ENCODE measurements at regions not wholly inside any gene's neighbourhood (a gene's known extent, or its start where the extent isn't known, plus 50 kb on each side); places are given as distances from the start of the nearest gene placed in this dataset.
A peak's percentile ranks its signal among the peaks of the same experiment; 100 is the strongest.

GRCh38 chr2:167900435-167901114 lies 346.8 kb downstream of the STK39 start:
- POLR2A ChIA-PET = no interaction called here
- no peaks in the 10 kb centered on the region for H3K36me3 Mint-ChIP-seq
- no peak overlapping the region for H3K4me3 Mint-ChIP-seq
- H3K4me1 Mint-ChIP-seq (ENCODE audit: low read depth) = no peaks in the 10 kb centered on the region
- no peaks in the 10 kb centered on the region for H3K9me3 Mint-ChIP-seq
- no peak overlapping the region for H3K27ac Mint-ChIP-seq
- DNase-seq = no peak
- peaks cover 2% of the 10 kb centered on the region for H3K27me3 Mint-ChIP-seq
- CTCF ChIA-PET = no interaction called here
- intact Hi-C loops (cut with micrococcal nuclease) = no loop called here

GRCh38 chr2:167898340-167898739 lies 349.1 kb downstream of the STK39 start:
- H3K27me3 Mint-ChIP-seq = peaks cover 3% of the 10 kb centered on the region
- no peaks in the 10 kb centered on the region for H3K4me1 Mint-ChIP-seq (ENCODE audit: low read depth)
- intact Hi-C loops (cut with micrococcal nuclease) = no loop called here
- CTCF ChIA-PET = interaction anchor here (0.6 kb wide), 1 partner anchor 994 kb away, joined by 3 read pairs; no protein-coding TSS in a partner anchor
- H3K4me3 Mint-ChIP-seq = no peak overlapping the region
- DNase-seq = no peak
- no peak overlapping the region for H3K27ac Mint-ChIP-seq
- POLR2A ChIA-PET = no interaction called here
- H3K36me3 Mint-ChIP-seq = no peaks in the 10 kb centered on the region
- no peaks in the 10 kb centered on the region for H3K9me3 Mint-ChIP-seq

- Mint-ChIP-seq H3K9me3 (peaks cover 10% of the 10 kb centered on the region), H3K27ac (no peak overlapping the region), H3K4me1 (ENCODE audit: low read depth) (no peaks in the 10 kb centered on the region), H3K27me3 (peaks cover 9% of the 10 kb centered on the region), H3K4me3 (no peak overlapping the region), H3K36me3 (no peaks in the 10 kb centered on the region)
- DNase-seq = no peak
- intact Hi-C loops (cut with micrococcal nuclease) = no loop called here
- ChIA-PET CTCF (no interaction called here), POLR2A (no interaction called here)
Measured at GRCh38 chr2:167891841-167892240, 355.6 kb downstream of the STK39 start.

GRCh38 chr2:167890739-167891138 lies 356.7 kb downstream of the STK39 start:
- H3K27ac Mint-ChIP-seq = no peak overlapping the region
- peaks cover 10% of the 10 kb centered on the region for H3K9me3 Mint-ChIP-seq
- H3K36me3 Mint-ChIP-seq = no peaks in the 10 kb centered on the region
- H3K4me1 Mint-ChIP-seq (ENCODE audit: low read depth) = no peaks in the 10 kb centered on the region
- no peak overlapping the region for H3K4me3 Mint-ChIP-seq
- POLR2A ChIA-PET = no interaction called here
- DNase-seq = no peak
- peaks cover 9% of the 10 kb centered on the region for H3K27me3 Mint-ChIP-seq
- CTCF ChIA-PET = no interaction called here
- intact Hi-C loops (cut with micrococcal nuclease) = no loop called here

- DNase-seq = no peak
- H3K9me3 Mint-ChIP-seq = no peaks in the 10 kb centered on the region
- H3K27ac Mint-ChIP-seq = no peak overlapping the region
- POLR2A ChIA-PET = no interaction called here
- H3K27me3 Mint-ChIP-seq = peaks cover 2% of the 10 kb centered on the region
- H3K36me3 Mint-ChIP-seq = no peaks in the 10 kb centered on the region
- intact Hi-C loops (cut with micrococcal nuclease) = no loop called here
- H3K4me3 Mint-ChIP-seq = no peak overlapping the region
- CTCF ChIA-PET = no interaction called here
- no peaks in the 10 kb centered on the region for H3K4me1 Mint-ChIP-seq (ENCODE audit: low read depth)
Measured at GRCh38 chr2:167880415-167880814, 367.0 kb downstream of the STK39 start.

- no peak for DNase-seq
- intact Hi-C loops (cut with micrococcal nuclease) = no loop called here
- Mint-ChIP-seq H3K4me3 (no peak overlapping the region), H3K9me3 (no peaks in the 10 kb centered on the region), H3K27ac (no peak overlapping the region), H3K36me3 (no peaks in the 10 kb centered on the region), H3K4me1 (ENCODE audit: low read depth) (no peaks in the 10 kb centered on the region), H3K27me3 (peaks cover 2% of the 10 kb centered on the region)
- CTCF ChIA-PET = no interaction called here
- POLR2A ChIA-PET = no interaction called here
Measured at GRCh38 chr2:167875529-167875928, 371.9 kb downstream of the STK39 start.

GRCh38 chr2:167874812-167875211 lies 372.6 kb downstream of the STK39 start:
- Mint-ChIP-seq H3K36me3 (no peaks in the 10 kb centered on the region), H3K9me3 (no peaks in the 10 kb centered on the region), H3K4me1 (ENCODE audit: low read depth) (no peaks in the 10 kb centered on the region), H3K4me3 (no peak overlapping the region), H3K27ac (no peak overlapping the region), H3K27me3 (peaks cover 2% of the 10 kb centered on the region)
- intact Hi-C loops (cut with micrococcal nuclease) = no loop called here
- no peak for DNase-seq
- ChIA-PET POLR2A (no interaction called here), CTCF (no interaction called here)

- ChIA-PET CTCF (no interaction called here), POLR2A (no interaction called here)
- intact Hi-C loops (cut with micrococcal nuclease) = no loop called here
- Mint-ChIP-seq H3K27me3 (no peaks in the 10 kb centered on the region), H3K36me3 (no peaks in the 10 kb centered on the region), H3K4me1 (ENCODE audit: low read depth) (no peaks in the 10 kb centered on the region), H3K4me3 (no peak overlapping the region), H3K27ac (no peak overlapping the region), H3K9me3 (no peaks in the 10 kb centered on the region)
- DNase-seq = no peak
Measured at GRCh38 chr2:167871286-167871685, 376.1 kb downstream of the STK39 start.

- ChIA-PET POLR2A (no interaction called here), CTCF (no interaction called here)
- Mint-ChIP-seq H3K9me3 (no peaks in the 10 kb centered on the region), H3K4me1 (ENCODE audit: low read depth) (no peaks in the 10 kb centered on the region), H3K4me3 (no peak overlapping the region), H3K27me3 (no peaks in the 10 kb centered on the region), H3K27ac (no peak overlapping the region), H3K36me3 (no peaks in the 10 kb centered on the region)
- intact Hi-C loops (cut with micrococcal nuclease) = no loop called here
- DNase-seq = no peak
Measured at GRCh38 chr2:167869200-167869599, 378.2 kb downstream of the STK39 start.

GRCh38 chr2:167863377-167863776 lies 384.0 kb downstream of the STK39 start:
- Mint-ChIP-seq H3K4me3 (no peak overlapping the region), H3K4me1 (ENCODE audit: low read depth) (peaks cover 12% of the 10 kb centered on the region), H3K9me3 (no peaks in the 10 kb centered on the region), H3K27me3 (peaks cover 2% of the 10 kb centered on the region), H3K27ac (no peak overlapping the region), H3K36me3 (no peaks in the 10 kb centered on the region)
- intact Hi-C loops (cut with micrococcal nuclease) = loop anchor here (2.0 kb wide), 1 partner anchor 347 kb away; no protein-coding TSS in a partner anchor
- ChIA-PET POLR2A (no interaction called here), CTCF (no interaction called here)
- DNase-seq = no peak

GRCh38 chr2:167862782-167863181 lies 384.6 kb downstream of the STK39 start:
- Mint-ChIP-seq H3K27me3 (peaks cover 2% of the 10 kb centered on the region), H3K9me3 (no peaks in the 10 kb centered on the region), H3K36me3 (no peaks in the 10 kb centered on the region), H3K27ac (no peak overlapping the region), H3K4me3 (no peak overlapping the region), H3K4me1 (ENCODE audit: low read depth) (peaks cover 12% of the 10 kb centered on the region)
- ChIA-PET CTCF (no interaction called here), POLR2A (no interaction called here)
- intact Hi-C loops (cut with micrococcal nuclease) = loop anchor here (2.0 kb wide), 1 partner anchor 348 kb away; no protein-coding TSS in a partner anchor
- DNase-seq = peak; percentile 25

GRCh38 chr2:167862296-167862695 lies 385.1 kb downstream of the STK39 start:
- Mint-ChIP-seq H3K9me3 (no peaks in the 10 kb centered on the region), H3K4me3 (no peak overlapping the region), H3K4me1 (ENCODE audit: low read depth) (peaks cover 12% of the 10 kb centered on the region), H3K36me3 (no peaks in the 10 kb centered on the region), H3K27ac (no peak overlapping the region), H3K27me3 (peaks cover 2% of the 10 kb centered on the region)
- ChIA-PET CTCF (no interaction called here), POLR2A (no interaction called here)
- no peak for DNase-seq
- intact Hi-C loops (cut with micrococcal nuclease) = loop anchor here (2.0 kb wide), 1 partner anchor 349 kb away; no protein-coding TSS in a partner anchor

GRCh38 chr2:167861574-167862193 lies 385.7 kb downstream of the STK39 start:
- Mint-ChIP-seq H3K36me3 (no peaks in the 10 kb centered on the region), H3K27ac (no peak overlapping the region), H3K27me3 (peaks cover 2% of the 10 kb centered on the region), H3K4me1 (ENCODE audit: low read depth) (peaks cover 12% of the 10 kb centered on the region), H3K4me3 (no peak overlapping the region), H3K9me3 (no peaks in the 10 kb centered on the region)
- intact Hi-C loops (cut with micrococcal nuclease) = loop anchor here (2.0 kb wide), 1 partner anchor 349 kb away; no protein-coding TSS in a partner anchor
- POLR2A ChIA-PET = no interaction called here
- DNase-seq = no peak
- CTCF ChIA-PET = no interaction called here

Measured in activated CD4-positive, alpha-beta memory T cell treated with anti-CD3 and anti-CD28 coated beads for 36 hours (primary cell).